ENCODE measurements at regions not wholly inside any gene's neighbourhood (a gene's known extent, or its start where the extent isn't known, plus 50 kb on each side); places are given as distances from the start of the nearest gene placed in this dataset.

DNA sequence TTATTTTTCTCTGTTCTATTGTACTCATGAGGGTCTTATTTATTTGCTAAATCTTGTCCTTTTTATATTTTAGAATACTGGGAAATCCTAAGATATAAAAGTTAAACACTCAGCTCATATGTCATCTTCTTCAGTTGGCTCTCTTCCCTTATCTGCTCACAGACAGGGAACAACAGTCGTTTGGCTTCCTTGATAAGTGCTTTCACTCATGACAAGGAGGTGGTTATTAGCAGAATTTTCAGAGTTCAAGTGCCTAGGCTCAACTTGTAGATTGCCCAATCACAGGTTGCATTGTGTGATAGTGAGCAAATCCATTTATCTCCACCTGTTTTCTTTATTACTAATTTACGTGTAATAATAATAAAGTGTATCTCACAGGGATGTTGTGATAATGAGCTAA is 620.3 kb upstream of the PCDH20 start:
- TF ChIP-seq, protein P1, sequence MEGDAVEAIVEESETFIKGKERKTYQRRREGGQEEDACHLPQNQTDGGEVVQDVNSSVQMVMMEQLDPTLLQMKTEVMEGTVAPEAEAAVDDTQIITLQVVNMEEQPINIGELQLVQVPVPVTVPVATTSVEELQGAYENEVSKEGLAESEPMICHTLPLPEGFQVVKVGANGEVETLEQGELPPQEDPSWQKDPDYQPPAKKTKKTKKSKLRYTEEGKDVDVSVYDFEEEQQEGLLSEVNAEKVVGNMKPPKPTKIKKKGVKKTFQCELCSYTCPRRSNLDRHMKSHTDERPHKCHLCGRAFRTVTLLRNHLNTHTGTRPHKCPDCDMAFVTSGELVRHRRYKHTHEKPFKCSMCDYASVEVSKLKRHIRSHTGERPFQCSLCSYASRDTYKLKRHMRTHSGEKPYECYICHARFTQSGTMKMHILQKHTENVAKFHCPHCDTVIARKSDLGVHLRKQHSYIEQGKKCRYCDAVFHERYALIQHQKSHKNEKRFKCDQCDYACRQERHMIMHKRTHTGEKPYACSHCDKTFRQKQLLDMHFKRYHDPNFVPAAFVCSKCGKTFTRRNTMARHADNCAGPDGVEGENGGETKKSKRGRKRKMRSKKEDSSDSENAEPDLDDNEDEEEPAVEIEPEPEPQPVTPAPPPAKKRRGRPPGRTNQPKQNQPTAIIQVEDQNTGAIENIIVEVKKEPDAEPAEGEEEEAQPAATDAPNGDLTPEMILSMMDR (IDR thresholded peaks at IDR 0.05) = no peak
- no peak overlapping the region for H3K4me3 Mint-ChIP-seq
- CTCF ChIA-PET = no interaction called here

DNA sequence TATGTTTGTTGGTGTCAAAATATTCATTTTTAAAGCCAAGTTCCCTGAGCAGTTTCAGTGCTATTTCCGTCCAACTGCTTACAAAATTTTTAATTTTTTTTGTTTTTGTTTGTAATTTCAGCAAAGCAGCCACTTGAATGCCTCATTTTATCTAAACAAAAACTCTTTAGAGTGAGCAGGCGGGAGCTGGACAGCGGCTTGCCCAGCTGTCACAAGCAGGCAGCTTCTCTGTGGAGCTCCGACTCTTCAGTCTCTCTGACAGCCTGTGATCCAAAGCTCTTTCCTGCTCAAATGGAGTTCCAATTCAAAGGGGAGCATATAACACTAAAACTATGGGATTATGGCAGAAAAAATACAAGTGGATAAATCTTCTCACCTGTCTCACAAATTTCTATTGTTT is 618.3 kb upstream of the PCDH20 start:
- no peak for DNase-seq
- Histone ChIP-seq H3K9me3 (ENCODE audit: control insufficient read depth in 1 of 2, insufficient read depth in 1 of 2, low read length in 2 of 2) (peaks cover 0 to 4% of the 10 kb centered on the region in 2 experiments), H3K36me3 (ENCODE audit: insufficient read depth, low read length) (no peaks in the 10 kb centered on the region), H3K27me3 (ENCODE audit: control insufficient read depth in 1 of 2, insufficient read depth in 2 of 2, low read length in 2 of 2) (no peaks in the 10 kb centered on the region), H3K27ac (ENCODE audit: low read depth in 1 of 2, low read length in 2 of 2) (no peak overlapping the region), H3K4me3 (ENCODE audit: low read length) (no peak overlapping the region), H3K4me1 (ENCODE audit: insufficient read depth, low read length) (no peaks in the 10 kb centered on the region)
- no peaks in the 10 kb centered on the region for H3K36me3 Mint-ChIP-seq (ENCODE audit: low read depth)
- TF ChIP-seq, protein P1 (IDR thresholded peaks at IDR 0.05) = no peak
- H3K4me1 Mint-ChIP-seq (ENCODE audit: low read depth) = no peaks in the 10 kb centered on the region
- POLR2A ChIA-PET = no interaction called here
- intact Hi-C loops (cut with DNase I, micrococcal nuclease) = no loop called here
- no peaks in the 10 kb centered on the region for H3K9me3 Mint-ChIP-seq
- no peak for ATAC-seq (ENCODE audit: poor library complexity)
- H3K27me3 Mint-ChIP-seq = no peaks in the 10 kb centered on the region
- H3K27ac Mint-ChIP-seq = no peak overlapping the region
- no peak overlapping the region for H3K4me3 Mint-ChIP-seq
- CTCF ChIA-PET = no interaction called here

More for the DNA sequence above, 620.3 kb upstream of the PCDH20 start:
- Histone ChIP-seq H3K27ac (ENCODE audit: low read depth in 1 of 2, low read length in 2 of 2) (no peak overlapping the region), H3K27me3 (ENCODE audit: control insufficient read depth in 1 of 2, insufficient read depth in 2 of 2, low read length in 2 of 2) (no peaks in the 10 kb centered on the region), H3K4me3 (ENCODE audit: low read length) (no peak overlapping the region), H3K4me1 (ENCODE audit: insufficient read depth, low read length) (no peaks in the 10 kb centered on the region), H3K36me3 (ENCODE audit: insufficient read depth, low read length) (no peaks in the 10 kb centered on the region), H3K9me3 (ENCODE audit: control insufficient read depth in 1 of 2, insufficient read depth in 1 of 2, low read length in 2 of 2) (peaks cover 0 to 4% of the 10 kb centered on the region in 2 experiments)
- intact Hi-C loops (cut with DNase I, micrococcal nuclease) = no loop called here
- no peaks in the 10 kb centered on the region for H3K4me1 Mint-ChIP-seq (ENCODE audit: low read depth)
- no peak for ATAC-seq (ENCODE audit: poor library complexity)
- no peaks in the 10 kb centered on the region for H3K27me3 Mint-ChIP-seq
- DNase-seq = no peak
- POLR2A ChIA-PET = no interaction called here
- no peaks in the 10 kb centered on the region for H3K36me3 Mint-ChIP-seq (ENCODE audit: low read depth)
- H3K27ac Mint-ChIP-seq = no peak overlapping the region
- no peaks in the 10 kb centered on the region for H3K9me3 Mint-ChIP-seq

DNA sequence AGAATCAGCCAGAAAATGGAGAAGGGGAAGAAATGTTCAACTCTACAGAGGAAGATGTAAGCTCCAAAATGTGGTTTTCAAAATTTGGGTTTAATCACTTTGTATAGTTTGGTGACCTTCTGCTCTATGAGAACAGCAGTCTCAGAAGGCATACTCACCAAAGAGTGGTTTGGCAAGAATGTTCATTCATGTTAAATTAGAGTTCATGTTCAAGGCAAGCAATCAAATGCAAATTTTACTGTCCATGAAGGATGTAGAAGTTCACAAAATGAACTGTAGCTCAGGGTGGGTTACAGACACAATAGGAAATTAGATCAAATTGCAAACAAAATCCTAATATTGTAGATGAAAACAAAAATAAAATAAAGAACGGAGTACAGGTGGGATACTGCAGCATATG is 606.7 kb upstream of the PCDH20 start:
- H3K27ac ChIP-seq (ENCODE audit: low read depth in 1 of 2, low read length in 2 of 2) = no peak overlapping the region
- H3K4me1 ChIP-seq (ENCODE audit: insufficient read depth, low read length) = no peaks in the 10 kb centered on the region
- ChIA-PET CTCF (no interaction called here), POLR2A (no interaction called here)
- peaks cover 0 to 3% of the 10 kb centered on the region in 2 experiments for H3K9me3 ChIP-seq (ENCODE audit: control insufficient read depth in 1 of 2, insufficient read depth in 1 of 2, low read length in 2 of 2)
- H3K4me1 Mint-ChIP-seq (ENCODE audit: low read depth) = no peaks in the 10 kb centered on the region
- no peaks in the 10 kb centered on the region for H3K27me3 Mint-ChIP-seq
- H3K4me3 Mint-ChIP-seq = no peak overlapping the region
- TF ChIP-seq, protein P1 (IDR thresholded peaks at IDR 0.05) = no peak
- no peak overlapping the region for H3K27ac Mint-ChIP-seq
- ATAC-seq (ENCODE audit: poor library complexity) (no peak), DNase-seq (no peak)
- H3K9me3 Mint-ChIP-seq = no peaks in the 10 kb centered on the region
- H3K36me3 Mint-ChIP-seq (ENCODE audit: low read depth) = no peaks in the 10 kb centered on the region
- H3K36me3 ChIP-seq (ENCODE audit: insufficient read depth, low read length) = no peaks in the 10 kb centered on the region
- intact Hi-C loops (cut with DNase I, micrococcal nuclease) = no loop called here
- no peak overlapping the region for H3K4me3 ChIP-seq (ENCODE audit: low read length)
- H3K27me3 ChIP-seq (ENCODE audit: control insufficient read depth in 1 of 2, insufficient read depth in 2 of 2, low read length in 2 of 2) = no peaks in the 10 kb centered on the region
